Activated naive CD4-positive, alpha-beta T cell treated with anti-CD3 and anti-CD28 coated beads, Interleukin-2, amount 10 ng/mL, durations not matched to agents 7 days and 5 days (primary cell): ENCODE measurements at regions not wholly inside any gene's neighbourhood (a gene's known extent, or its start where the extent isn't known, plus 50 kb on each side); places are given as distances from the start of the nearest gene placed in this dataset.

Experiments used
- CTCF ChIA-PET: fragments of 350-600 bp; sonication (Branson Sonifier 250); formaldehyde crosslinking; loops from one replicate; lab custom pipeline; 2021; ENCODE audit warnings: antibody characterized with exemption; lab: Charles Lee
- DNase-seq: peaks from one replicate; pipeline ENCODE4 v3.0.0-alpha.2; 2020
- H3K27ac Mint-ChIP-seq: one replicate; pipeline ENCODE4 v1.8.0; 2021; ENCODE audit warnings: mild to moderate bottlenecking, moderate library complexity, mixed read lengths
- H3K27me3 Mint-ChIP-seq: one replicate; pipeline ENCODE4 v1.8.0; 2021; ENCODE audit warnings: mild to moderate bottlenecking, mixed read lengths
- H3K36me3 Mint-ChIP-seq: one replicate; pipeline ENCODE4 v1.8.0; 2021; ENCODE audit warnings: mixed read lengths
- H3K4me1 Mint-ChIP-seq: one replicate; pipeline ENCODE4 v1.8.0; 2021; ENCODE audit warnings: mixed read lengths
- H3K4me3 Mint-ChIP-seq: one replicate; pipeline ENCODE4 v1.8.0; 2021; ENCODE audit warnings: mild to moderate bottlenecking, moderate library complexity, mixed read lengths
- H3K9me3 Mint-ChIP-seq: one replicate; pipeline ENCODE4 v1.8.0; 2021; ENCODE audit warnings: mixed read lengths

DNA sequence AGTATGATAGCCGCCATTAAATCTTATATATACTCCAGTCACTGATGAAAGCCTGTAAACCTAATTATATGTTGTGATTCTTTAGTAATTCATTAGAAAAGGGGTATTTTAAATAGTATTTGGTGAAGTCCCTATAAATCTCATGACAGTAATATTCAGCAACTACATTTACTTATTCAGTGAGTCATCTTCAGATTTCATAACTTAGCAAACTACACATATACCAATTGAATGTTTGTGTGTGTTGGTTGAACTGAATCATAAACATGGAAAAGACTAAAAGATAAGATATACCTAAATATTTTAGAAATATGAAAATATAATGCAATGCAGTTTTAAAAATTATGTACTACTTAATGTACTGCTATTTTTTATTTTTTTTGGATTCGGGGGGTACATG is 1050.4 kb downstream of the MAT2B start:
- no peak overlapping the region for H3K4me3 Mint-ChIP-seq
- H3K36me3 Mint-ChIP-seq: no peaks in the 10 kb centered on the region
- H3K9me3 Mint-ChIP-seq: peaks cover 9% of the 10 kb centered on the region
- DNase-seq: no peak
- CTCF ChIA-PET: no interaction called here
- no peak overlapping the region for H3K27ac Mint-ChIP-seq
- no peaks in the 10 kb centered on the region for H3K27me3 Mint-ChIP-seq
- no peaks in the 10 kb centered on the region for H3K4me1 Mint-ChIP-seq

DNA sequence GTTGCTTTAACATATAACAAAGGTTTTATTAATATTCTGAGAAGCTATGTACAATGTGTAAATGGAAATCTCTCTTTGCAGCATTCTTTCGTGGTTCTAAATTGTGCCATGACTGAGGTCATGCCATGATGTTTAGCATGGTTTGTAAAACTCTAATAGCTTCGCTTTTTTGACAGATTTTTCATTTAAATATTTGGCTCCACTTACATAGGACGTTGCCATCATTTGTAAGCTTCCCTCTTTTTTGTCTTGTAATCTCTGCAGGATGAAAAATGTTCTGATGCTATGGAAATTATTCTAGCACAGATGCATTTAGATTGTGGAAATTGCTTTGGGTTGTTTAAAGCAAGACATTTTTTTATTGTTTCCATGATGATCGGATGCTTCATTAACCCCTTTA is 1054.8 kb downstream of the MAT2B start:
- Mint-ChIP-seq H3K9me3 (peaks cover 4% of the 10 kb centered on the region), H3K27me3 (no peaks in the 10 kb centered on the region), H3K4me1 (no peaks in the 10 kb centered on the region), H3K27ac (no peak overlapping the region), H3K36me3 (no peaks in the 10 kb centered on the region), H3K4me3 (no peak overlapping the region)
- CTCF ChIA-PET: no interaction called here
- no peak for DNase-seq

- Mint-ChIP-seq H3K4me3 (no peak overlapping the region), H3K36me3 (no peaks in the 10 kb centered on the region), H3K27me3 (no peaks in the 10 kb centered on the region), H3K27ac (no peak overlapping the region), H3K4me1 (no peaks in the 10 kb centered on the region), H3K9me3 (no peaks in the 10 kb centered on the region)
- CTCF ChIA-PET: no interaction called here
- DNase-seq: no peak
Measured at GRCh38 chr5:164561933-164562872, 1056.8 kb downstream of the MAT2B start.

GRCh38 chr5:164563370-164563769 is 1058.0 kb downstream of the MAT2B start:
- Mint-ChIP-seq H3K36me3 (no peaks in the 10 kb centered on the region), H3K27me3 (no peaks in the 10 kb centered on the region), H3K27ac (no peak overlapping the region), H3K4me3 (no peak overlapping the region), H3K9me3 (no peaks in the 10 kb centered on the region), H3K4me1 (no peaks in the 10 kb centered on the region)
- DNase-seq: no peak
- CTCF ChIA-PET: no interaction called here

GRCh38 chr5:164573397-164573796 is 1068.0 kb downstream of the MAT2B start:
- DNase-seq: no peak
- no peaks in the 10 kb centered on the region for H3K4me1 Mint-ChIP-seq
- no peak overlapping the region for H3K27ac Mint-ChIP-seq
- peaks cover 13% of the 10 kb centered on the region for H3K9me3 Mint-ChIP-seq
- no peak overlapping the region for H3K4me3 Mint-ChIP-seq
- H3K36me3 Mint-ChIP-seq: no peaks in the 10 kb centered on the region
- CTCF ChIA-PET: no interaction called here
- H3K27me3 Mint-ChIP-seq: no peaks in the 10 kb centered on the region

DNA sequence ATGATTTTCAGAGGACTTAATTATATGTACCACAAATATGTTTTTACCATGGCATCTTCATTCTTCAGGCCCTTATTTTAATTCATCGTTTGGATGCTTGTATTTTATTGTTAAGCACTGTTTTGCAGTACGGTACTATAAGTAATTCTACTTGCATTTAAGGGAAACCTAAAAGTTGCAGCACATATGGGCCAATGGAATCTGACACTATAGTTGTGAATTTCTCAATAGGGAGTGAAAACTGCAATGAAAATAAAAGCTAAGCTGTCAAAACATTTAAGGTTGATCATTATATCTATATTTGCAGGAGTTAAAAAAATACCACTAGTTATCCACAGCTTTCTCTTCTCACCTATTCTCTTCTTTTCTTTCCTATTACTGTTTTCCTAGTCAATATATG is 1071.8 kb downstream of the MAT2B start:
- no peaks in the 10 kb centered on the region for H3K4me1 Mint-ChIP-seq
- no peaks in the 10 kb centered on the region for H3K27me3 Mint-ChIP-seq

DNA sequence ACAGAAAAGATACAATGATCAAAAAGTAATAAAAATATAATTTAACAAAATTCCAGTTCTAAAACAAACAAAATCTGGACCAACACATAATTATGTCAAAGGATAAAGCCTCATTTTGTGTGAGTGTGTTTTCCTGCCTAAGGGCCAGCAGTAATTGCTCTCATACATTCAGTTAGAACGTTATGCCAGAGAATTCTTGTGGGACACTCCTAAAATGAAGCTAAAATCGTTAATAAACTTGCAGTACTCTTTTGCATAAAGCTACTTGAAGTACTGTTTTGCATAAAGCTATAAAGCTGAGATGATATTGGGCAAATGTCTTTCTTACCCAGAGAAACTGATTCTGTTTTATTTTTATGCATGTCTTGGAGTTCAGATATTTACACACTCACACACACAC is 1072.3 kb downstream of the MAT2B start:
- Mint-ChIP-seq H3K4me3 (no peak overlapping the region), H3K27ac (no peak overlapping the region), H3K36me3 (no peaks in the 10 kb centered on the region), H3K4me1 (no peaks in the 10 kb centered on the region), H3K9me3 (peaks cover 2% of the 10 kb centered on the region), H3K27me3 (no peaks in the 10 kb centered on the region)
- no peak for DNase-seq
- CTCF ChIA-PET: no interaction called here

More for the DNA sequence above, 1071.8 kb downstream of the MAT2B start:
- peaks cover 2% of the 10 kb centered on the region for H3K9me3 Mint-ChIP-seq
- H3K36me3 Mint-ChIP-seq: no peaks in the 10 kb centered on the region
- CTCF ChIA-PET: no interaction called here
- H3K4me3 Mint-ChIP-seq: no peak overlapping the region
- DNase-seq: no peak
- H3K27ac Mint-ChIP-seq: no peak overlapping the region

- no peak for DNase-seq
- Mint-ChIP-seq H3K9me3 (peaks cover 2% of the 10 kb centered on the region), H3K4me3 (no peak overlapping the region), H3K4me1 (no peaks in the 10 kb centered on the region), H3K36me3 (no peaks in the 10 kb centered on the region), H3K27me3 (no peaks in the 10 kb centered on the region), H3K27ac (no peak overlapping the region)
- CTCF ChIA-PET: no interaction called here
Measured at GRCh38 chr5:164578401-164578800, 1073.0 kb downstream of the MAT2B start.

- DNase-seq: no peak
- Mint-ChIP-seq H3K27me3 (no peaks in the 10 kb centered on the region), H3K27ac (no peak overlapping the region), H3K4me1 (no peaks in the 10 kb centered on the region), H3K36me3 (no peaks in the 10 kb centered on the region), H3K9me3 (peaks cover 2% of the 10 kb centered on the region), H3K4me3 (no peak overlapping the region)
- CTCF ChIA-PET: no interaction called here
Measured at GRCh38 chr5:164578911-164579310, 1073.5 kb downstream of the MAT2B start.

- peaks cover 4% of the 10 kb centered on the region for H3K9me3 Mint-ChIP-seq
- CTCF ChIA-PET: no interaction called here
- no peaks in the 10 kb centered on the region for H3K4me1 Mint-ChIP-seq
- no peak overlapping the region for H3K27ac Mint-ChIP-seq
- H3K4me3 Mint-ChIP-seq: no peak overlapping the region
- no peaks in the 10 kb centered on the region for H3K27me3 Mint-ChIP-seq
- H3K36me3 Mint-ChIP-seq: no peaks in the 10 kb centered on the region
- DNase-seq: no peak
Measured at GRCh38 chr5:164580155-164580554, 1074.7 kb downstream of the MAT2B start.

GRCh38 chr5:164581889-164582288 is 1076.5 kb downstream of the MAT2B start:
- no peak overlapping the region for H3K27ac Mint-ChIP-seq
- no peaks in the 10 kb centered on the region for H3K4me1 Mint-ChIP-seq
- no peak for DNase-seq
- no peaks in the 10 kb centered on the region for H3K36me3 Mint-ChIP-seq
- CTCF ChIA-PET: no interaction called here
- H3K27me3 Mint-ChIP-seq: no peaks in the 10 kb centered on the region
- peaks cover 5% of the 10 kb centered on the region for H3K9me3 Mint-ChIP-seq
- H3K4me3 Mint-ChIP-seq: no peak overlapping the region

DNA sequence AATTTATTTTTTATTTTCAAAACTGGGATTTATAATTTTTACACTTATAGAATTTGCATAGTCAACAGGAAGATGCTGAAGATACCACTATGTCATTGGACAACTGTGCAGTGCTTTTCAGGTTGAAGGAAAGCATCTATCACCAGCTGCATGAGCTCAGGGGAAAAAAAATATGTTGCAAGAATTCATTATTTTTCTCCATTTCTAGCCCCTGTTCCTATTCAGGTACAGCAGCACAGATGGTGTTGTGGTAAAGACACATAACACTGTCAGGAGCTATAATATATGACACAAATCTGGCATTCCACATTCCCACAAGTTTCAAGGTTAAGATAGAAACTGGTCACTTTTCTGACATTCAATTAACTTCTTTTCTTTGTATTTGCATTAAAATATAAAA is 1088.6 kb downstream of the MAT2B start:
- Mint-ChIP-seq H3K4me1 (no peaks in the 10 kb centered on the region), H3K27ac (no peak overlapping the region), H3K4me3 (no peak overlapping the region), H3K9me3 (peaks cover under 1% of the 10 kb centered on the region), H3K27me3 (no peaks in the 10 kb centered on the region), H3K36me3 (no peaks in the 10 kb centered on the region)
- no peak for DNase-seq
- CTCF ChIA-PET: no interaction called here

DNA sequence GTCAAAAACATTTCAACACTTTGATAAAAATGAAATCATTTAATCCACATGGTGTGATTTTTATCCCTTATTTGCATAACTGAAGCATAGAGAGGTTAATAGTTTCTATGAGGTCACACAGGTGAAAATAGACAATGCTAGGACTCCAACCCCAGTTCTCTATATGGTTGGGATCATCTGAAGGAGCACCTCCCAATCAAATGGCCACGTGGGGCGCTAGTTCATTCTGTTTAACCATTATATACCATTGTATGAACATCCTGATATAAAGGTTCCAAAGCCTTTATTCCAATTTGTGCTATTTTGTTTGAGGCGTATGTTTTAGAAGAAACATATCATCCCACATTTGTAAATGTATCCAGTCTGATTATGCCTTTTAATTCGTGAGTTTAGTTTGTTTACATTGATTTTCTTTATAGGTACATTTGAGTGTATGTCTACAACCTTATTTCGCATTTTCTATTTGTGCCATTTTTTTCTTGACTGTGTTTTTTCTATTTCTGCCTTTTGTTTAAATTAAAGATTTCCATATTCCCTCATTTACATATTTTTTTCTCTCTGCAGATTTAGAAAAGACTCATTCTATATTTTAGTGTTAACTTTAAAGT is 1092.0 kb downstream of the MAT2B start:
- H3K9me3 Mint-ChIP-seq: peaks cover 8% of the 10 kb centered on the region

GRCh38 chr5:164600274-164600673 is 1094.9 kb downstream of the MAT2B start:
- Mint-ChIP-seq H3K27ac (no peak overlapping the region), H3K9me3 (peaks cover 8% of the 10 kb centered on the region), H3K4me1 (no peaks in the 10 kb centered on the region), H3K36me3 (no peaks in the 10 kb centered on the region), H3K27me3 (no peaks in the 10 kb centered on the region), H3K4me3 (no peak overlapping the region)
- CTCF ChIA-PET: no interaction called here
- DNase-seq: no peak

More for the DNA sequence above, 1092.0 kb downstream of the MAT2B start:
- Mint-ChIP-seq H3K4me1 (no peaks in the 10 kb centered on the region), H3K27me3 (no peaks in the 10 kb centered on the region), H3K4me3 (no peak overlapping the region), H3K36me3 (no peaks in the 10 kb centered on the region), H3K27ac (no peak overlapping the region)
- CTCF ChIA-PET: interaction anchor here (1.0 kb wide), 1 partner anchor 24 kb away, joined by 4 read pairs; no protein-coding TSS in a partner anchor
- DNase-seq: no peak
